ENCODE measurements at regions not wholly inside any gene's neighbourhood (a gene's known extent, or its start where the extent isn't known, plus 50 kb on each side); places are given as distances from the start of the nearest gene placed in this dataset.

GRCh38 chr17:12584727-12585126 is 81.0 kb upstream of the MYOCD start:
- TF ChIP-seq ZFX (IDR thresholded peaks at IDR 0.05) (no peak), CTCF (conservative IDR thresholded peaks at IDR 0.05) (no peak)
- H3K27ac ChIP-seq, result no peak overlapping the region

GRCh38 chr17:12588531-12588930 is 77.2 kb upstream of the MYOCD start:
- TF ChIP-seq ZFX (IDR thresholded peaks at IDR 0.05) (no peak), CTCF (conservative IDR thresholded peaks at IDR 0.05) (no peak)
- H3K27ac ChIP-seq, result no peak overlapping the region

- H3K27ac ChIP-seq, result no peak overlapping the region
Observed at GRCh38 chr17:12590417-12590816, 75.3 kb upstream of the MYOCD start.

GRCh38 chr17:12591021-12591735 is 74.5 kb upstream of the MYOCD start:
- TF ChIP-seq ZFX (IDR thresholded peaks at IDR 0.05) (no peak), CTCF (conservative IDR thresholded peaks at IDR 0.05) (no peak)

More at GRCh38 chr17:12590417-12590816, 75.3 kb upstream of the MYOCD start:
- no peak for TF ChIP-seq CTCF (conservative IDR thresholded peaks at IDR 0.05)
- TF ChIP-seq ZFX (IDR thresholded peaks at IDR 0.05), result no peak

GRCh38 chr17:12592941-12593340 is 72.7 kb upstream of the MYOCD start:
- no peak overlapping the region for H3K27ac ChIP-seq
- no peak for TF ChIP-seq CTCF (conservative IDR thresholded peaks at IDR 0.05)
- TF ChIP-seq ZFX (IDR thresholded peaks at IDR 0.05), result no peak

More at GRCh38 chr17:12591021-12591735, 74.5 kb upstream of the MYOCD start:
- no peak overlapping the region for H3K27ac ChIP-seq

GRCh38 chr17:12596961-12597360 is 68.7 kb upstream of the MYOCD start:
- H3K27ac ChIP-seq, result no peak overlapping the region
- TF ChIP-seq CTCF (conservative IDR thresholded peaks at IDR 0.05), result no peak
- TF ChIP-seq ZFX (IDR thresholded peaks at IDR 0.05), result no peak

- TF ChIP-seq ZFX (IDR thresholded peaks at IDR 0.05) (no peak), CTCF (conservative IDR thresholded peaks at IDR 0.05) (no peak)
- no peak overlapping the region for H3K27ac ChIP-seq
Observed at GRCh38 chr17:12597895-12598294, 67.8 kb upstream of the MYOCD start.

All from C4-2B (cell line).